Right kidney (tissue), 1 donor: ENCODE measurements at regions not wholly inside any gene's neighbourhood (a gene's known extent, or its start where the extent isn't known, plus 50 kb on each side); places are given as distances from the start of the nearest gene placed in this dataset.
"Not testable (repeated sequence)": the region's sequence is repeated elsewhere in the genome, so short reads cannot be mapped to it uniquely, and the experiment has no call there.

ENCODE experiments used
- DNase-seq: peaks from one replicate; pipeline ENCODE4 v3.0.0-alpha.2; 2016

DNA sequence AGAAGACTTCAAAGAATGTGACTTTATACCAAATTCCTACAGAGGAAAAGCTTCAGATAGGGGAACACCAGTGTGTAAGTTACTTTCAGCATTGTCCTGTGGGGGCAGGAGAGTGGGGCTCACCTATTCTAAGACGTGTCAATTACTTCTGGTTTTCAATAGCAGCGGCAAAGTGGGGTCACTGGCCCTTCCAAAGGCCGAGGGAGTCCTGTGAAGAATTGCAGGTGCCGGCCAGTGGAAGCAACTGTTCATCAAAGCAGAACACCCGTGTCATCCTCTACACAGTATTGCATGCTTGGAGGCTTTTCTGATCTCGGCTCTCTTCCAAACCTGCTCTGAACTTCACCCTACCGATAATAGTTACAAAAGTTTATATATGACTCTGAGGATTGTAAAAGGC, 1176.5 kb upstream of the TMEFF2 start:
- DNase-seq: no peak

DNA sequence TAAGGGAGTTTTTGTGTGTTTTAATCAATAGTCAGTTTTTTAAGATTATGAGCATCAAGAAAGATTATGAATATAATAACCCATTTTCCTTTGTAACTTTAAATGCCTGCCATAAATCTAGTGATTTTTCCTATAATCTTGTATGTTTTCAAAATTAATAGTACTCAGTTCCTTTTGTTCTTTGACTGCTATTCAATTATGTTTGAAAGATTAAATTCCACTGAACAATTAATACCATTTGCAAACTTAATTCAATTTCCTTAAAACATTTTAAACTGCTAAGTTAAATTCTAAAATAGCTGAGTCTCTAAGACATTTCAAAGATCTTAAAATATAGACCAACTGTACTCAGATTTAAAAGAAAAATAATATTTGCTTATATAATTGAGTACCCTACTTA, 1173.9 kb upstream of the TMEFF2 start:
- DNase-seq: no peak

DNA sequence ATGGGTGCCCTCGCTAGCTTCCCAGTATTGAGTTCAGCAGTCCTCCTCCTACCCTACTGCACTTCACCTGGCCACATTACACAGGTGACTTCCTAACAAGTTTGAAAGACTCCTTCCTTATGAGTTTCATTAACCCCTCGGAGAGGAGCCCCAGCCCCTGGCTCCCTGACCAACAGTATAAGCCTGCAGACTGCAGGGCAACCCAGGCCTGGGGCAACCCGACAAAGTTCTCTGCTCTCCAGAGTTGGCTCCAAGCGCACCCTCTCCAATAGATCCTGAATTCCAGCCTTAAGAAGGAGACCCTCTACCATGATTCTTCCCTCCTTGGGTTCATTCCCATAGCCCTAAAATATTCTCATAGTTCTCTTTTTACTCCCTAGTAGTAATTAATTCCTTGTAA, 1162.8 kb upstream of the TMEFF2 start:
- no peak for DNase-seq

DNA sequence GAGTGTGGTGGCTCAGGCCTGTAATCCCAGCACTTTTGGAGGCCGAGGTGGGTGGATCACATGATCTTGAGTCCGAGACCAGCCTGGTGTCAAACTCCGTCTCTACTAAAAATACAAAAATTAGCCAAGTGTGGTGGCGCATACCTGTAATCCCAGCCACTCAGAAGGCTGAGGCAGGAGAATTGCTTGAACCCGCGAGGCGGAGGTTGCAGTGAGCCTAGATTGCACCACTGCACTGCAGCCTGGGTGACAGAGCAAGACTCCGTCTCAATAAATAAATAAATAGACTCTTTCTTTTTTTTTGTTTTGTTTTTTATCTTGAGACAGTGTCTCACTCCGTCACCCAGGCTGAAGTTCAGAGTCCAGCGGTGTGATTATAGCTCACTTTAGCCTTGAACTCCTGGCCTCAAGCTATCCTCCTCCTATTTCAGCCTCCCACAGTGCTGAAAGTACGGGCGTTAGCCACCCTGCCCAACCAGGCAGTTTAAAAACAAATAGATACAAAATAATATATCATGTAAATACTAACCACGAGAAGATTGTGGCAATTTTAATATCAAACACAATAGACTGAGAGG, 1158.0 kb upstream of the TMEFF2 start:
- not testable (repeated sequence) for DNase-seq

DNA sequence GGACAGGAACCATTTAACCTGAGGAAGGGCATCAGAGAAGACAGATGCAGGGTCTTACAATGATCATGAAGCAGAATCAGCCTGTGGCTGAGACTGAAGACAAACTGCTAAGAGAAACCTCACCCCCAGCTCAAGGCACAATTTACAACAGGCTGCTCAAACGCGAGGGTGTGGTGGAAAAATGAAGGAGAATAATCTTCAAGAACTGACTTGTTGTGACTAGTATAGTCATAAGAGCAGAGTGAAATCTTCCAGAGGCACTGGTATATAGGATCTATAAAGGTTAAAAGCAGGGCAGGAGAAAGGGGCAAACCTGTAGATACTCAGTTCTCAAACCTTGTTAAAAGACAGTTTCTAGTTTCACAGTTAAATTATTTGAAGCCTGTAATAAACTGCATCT, 1155.8 kb upstream of the TMEFF2 start:
- no peak for DNase-seq

DNA sequence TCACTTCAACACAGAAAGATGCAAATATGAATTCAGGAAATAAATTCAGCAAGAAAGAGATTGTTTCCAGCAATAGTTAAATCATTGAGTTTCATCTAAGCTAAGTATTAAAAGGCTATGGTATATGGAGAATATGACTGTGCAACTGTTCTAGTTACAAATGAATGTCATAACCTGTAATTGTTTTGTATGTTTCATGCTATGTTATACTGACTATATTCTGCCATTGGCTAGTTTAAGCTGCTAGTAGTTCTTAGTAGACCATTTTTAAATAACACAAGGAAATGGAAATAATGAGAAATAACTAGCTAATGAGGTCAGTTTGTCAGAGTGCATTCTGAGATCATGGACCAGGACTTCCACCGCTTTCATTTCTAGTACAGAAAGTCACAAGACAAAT, 1154.9 kb upstream of the TMEFF2 start:
- no peak for DNase-seq

DNA sequence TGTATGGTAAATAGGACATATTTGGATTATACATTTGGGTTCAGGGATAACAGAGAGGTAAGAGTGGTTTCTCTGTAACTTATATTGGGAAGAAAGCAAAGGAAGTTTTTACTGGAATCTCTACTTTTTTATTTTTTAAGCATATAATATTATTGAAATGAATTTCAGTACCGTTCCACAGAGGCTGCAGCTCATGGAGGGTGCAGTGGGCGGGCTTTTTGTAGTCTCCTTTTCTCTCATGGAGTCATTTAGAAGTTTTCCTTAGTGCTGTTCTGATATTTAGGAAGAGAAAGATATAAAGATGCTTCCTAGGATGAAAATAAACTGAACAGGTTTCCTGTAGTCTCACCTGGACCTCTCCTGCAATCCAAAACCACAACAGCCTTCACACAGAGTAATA, 1153.3 kb upstream of the TMEFF2 start:
- no peak for DNase-seq

DNA sequence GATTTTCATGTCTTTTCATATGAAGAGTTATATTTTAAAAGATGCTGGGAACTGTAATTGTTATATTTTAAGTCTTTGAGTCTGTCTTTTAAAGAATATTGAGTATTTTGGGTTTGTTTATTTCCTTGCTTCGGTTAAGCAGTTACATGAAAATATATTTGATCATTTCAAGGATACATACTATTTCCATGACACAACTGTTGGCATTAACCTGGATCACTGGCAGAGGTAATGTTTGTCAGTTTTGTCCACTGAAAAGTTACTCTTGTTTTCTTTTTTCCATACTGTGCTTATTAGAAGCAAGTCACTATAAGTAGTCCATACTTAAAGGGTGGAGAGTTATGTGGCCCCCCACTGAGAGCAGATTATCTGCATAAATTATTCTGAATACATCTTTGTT, 1142.0 kb upstream of the TMEFF2 start:
- DNase-seq: no peak

DNA sequence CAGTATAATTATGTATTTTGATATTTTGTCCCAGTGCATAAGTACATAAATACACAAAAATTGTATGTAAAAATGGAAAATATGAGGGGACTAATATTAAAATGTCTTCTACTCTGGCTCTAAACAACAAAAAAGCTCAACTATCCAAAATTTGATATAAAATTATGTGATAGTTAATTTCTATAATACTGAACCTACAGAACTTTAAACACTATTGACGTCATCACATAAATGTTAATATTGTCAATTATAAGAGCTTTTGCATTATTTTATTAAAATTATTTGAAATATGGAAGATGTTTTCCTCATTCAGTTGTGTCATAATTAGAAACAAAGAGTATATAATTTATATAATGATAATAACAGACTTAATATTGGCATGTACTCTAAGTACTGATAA, 1139.7 kb upstream of the TMEFF2 start:
- no peak for DNase-seq

DNA sequence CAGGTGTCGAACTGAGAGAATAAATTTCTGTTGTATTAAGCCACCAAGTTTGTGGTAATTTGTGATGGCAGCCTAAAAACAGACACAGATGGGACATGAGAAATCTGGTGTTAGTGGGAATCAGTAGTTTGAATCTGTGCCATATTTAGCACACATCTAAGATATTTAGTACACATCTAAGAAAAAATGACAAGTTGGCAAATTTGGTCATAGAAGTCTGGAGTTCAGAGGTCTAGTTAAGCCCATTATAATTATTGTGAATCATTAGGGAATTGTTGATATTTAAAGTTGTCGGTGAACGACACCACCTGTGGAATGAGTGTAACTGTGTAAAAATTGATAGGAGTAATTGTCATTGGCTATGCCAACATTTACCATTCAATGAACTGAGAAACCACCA, 1138.8 kb upstream of the TMEFF2 start:
- no peak for DNase-seq

DNA sequence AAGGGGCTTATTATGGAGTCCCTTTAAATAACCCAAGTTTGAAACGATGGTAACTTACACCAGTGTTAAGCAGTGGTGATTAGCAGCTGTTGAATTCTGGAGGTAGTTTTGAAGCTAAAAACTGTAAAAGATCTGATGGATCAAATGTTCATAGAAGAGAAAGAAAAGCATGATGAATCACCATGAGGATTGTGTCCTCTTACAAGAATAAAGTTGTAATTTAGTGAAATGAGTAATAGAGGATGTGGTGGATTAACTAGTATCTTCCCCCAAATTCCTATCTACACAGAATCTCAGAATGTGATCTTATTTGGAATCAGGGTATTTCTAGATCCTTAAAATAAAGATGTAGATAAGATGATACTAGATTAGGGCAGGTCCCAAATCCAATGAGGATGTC, 1138.2 kb upstream of the TMEFF2 start:
- no peak for DNase-seq

DNA sequence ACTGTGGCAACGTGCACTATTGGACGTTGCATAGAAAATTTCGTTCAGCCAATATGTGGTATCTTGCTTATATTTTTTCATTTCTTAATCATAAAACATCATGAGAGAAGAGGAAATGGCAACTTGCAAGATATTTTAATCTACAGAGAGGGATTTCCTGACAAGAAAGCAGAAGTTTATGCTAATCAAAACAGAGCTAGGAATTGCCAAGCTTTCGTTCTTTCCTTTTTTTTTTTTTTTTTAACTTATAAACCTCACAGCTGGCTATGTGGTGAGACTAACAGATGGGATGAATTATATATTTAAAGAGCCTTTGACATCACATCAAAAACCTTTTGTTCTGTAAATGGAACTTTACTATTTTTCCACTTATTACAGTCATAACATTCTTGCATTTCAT, 1136.9 kb upstream of the TMEFF2 start:
- DNase-seq: no peak

DNA sequence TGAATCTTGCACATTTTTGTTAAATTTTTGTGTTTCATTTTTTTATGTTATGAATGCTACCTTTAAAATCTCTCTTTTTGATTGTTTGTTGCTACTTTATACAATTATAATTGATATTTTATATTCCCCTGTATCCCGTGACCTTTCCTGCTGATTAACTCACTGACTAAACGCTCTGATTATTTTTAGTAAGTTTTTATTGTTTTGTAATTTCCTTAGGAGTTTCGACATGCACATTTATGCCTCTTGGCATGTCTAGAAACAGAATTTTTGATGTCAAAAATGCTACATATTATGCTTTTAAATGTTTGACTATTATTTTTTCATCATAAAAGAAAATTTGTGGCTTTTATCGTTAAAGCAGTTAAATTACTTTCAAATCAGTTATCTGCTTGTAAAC, 1131.6 kb upstream of the TMEFF2 start:
- DNase-seq: no peak

DNA sequence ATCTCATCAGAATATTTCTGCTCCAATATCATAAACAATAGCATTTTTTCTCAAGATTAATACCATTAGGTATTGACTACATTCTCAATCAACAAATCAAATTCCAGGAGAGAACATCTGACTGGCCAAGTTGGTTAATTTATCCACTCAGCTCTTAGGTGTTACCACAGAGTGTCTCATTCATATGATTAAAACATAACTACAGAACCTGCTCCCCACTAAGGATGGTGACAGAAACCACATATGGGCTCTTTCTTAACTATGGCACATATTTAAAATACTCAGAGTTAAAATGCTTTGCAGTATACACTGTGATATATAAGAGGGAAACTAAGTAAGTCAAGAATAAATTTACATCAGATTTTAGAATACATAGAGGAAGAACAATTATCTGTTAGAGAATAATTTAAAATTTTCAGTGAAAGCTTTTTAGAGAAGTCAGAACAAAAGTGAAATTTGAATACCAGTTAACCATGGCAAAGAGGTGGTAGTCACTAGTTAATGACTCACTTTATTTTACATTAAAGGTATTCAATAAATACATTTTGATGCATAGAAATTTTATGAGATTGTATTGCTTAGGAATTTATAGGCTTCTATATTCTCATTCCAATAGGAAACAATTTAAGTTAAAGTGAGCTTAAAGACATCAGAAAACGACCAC, 1120.8 kb upstream of the TMEFF2 start:
- no peak for DNase-seq

DNA sequence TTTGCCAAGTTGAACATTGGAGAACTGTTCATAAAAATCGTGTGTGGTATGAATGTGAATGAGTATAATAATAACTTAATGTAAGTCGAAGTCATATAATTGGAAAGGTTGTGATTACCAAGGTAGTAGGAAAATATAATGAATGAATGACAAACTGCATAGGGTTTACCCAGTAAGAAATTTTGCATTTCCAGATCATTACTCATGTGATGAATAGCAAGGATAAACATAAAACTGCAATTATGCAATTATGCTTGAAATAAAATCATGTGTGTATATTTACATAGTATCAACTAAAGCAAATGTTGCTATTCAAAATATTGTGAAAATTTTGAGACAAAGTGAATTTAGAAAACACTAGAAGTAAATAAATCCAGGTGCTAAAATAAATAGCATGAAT, 1108.7 kb upstream of the TMEFF2 start:
- DNase-seq: no peak

DNA sequence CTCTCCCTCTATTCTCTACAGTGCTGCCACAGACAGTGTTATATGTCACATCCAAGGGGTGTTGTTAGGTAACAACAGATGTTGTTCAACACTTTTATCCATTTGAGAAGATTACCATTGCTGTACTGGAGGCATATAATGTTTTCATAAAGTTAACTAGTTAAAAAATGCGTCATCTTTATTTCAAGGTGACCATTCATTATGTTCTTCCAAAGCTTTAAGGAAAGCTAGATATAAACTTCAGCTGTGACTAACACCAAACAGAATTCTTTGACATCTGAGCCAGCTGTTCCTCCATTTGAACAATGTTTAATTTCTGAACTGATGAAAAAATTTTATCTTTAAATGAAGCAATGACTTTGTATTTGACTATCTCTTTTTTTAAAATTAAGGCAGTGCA, 1099.6 kb upstream of the TMEFF2 start:
- no peak for DNase-seq

DNA sequence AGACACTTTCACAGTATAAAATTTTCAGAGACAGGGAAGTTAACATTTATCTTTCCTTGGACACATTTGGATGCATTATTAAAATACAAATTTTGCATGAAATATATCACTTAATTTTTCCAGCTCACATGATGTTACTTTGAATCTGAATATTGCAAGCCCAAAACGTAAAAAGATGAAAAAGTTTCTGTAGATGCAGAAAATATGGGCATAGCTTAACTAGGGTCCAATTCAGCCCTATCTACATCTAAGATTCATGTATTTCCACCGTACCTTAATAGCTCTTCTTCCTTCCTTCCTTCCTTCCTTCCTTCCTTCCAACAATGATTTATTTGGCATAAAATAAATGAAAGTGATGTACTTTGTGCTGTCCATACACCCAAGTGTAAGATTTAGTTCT, 1084.6 kb upstream of the TMEFF2 start:
- no peak for DNase-seq

DNA sequence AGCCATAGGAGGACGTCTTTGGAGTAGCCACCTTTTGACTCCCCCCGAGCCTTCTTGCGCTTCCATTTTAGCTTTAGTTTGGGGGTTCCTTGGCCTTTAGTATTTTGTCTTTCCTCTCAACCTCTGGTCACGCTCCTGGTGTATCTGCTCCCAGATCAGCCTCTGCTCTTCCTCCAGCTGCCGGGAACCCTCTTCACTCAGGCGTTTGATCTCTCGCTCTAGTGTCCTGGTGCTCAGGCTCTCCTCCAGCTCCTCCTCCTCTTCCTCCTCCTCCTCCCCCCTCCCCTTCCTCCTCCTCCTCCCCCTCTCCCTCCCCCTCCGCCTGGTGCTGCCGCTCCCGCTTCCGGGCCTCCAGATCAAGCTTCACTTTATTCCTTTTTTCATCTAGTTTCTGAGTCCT, 1082.3 kb upstream of the TMEFF2 start:
- no peak for DNase-seq

DNA sequence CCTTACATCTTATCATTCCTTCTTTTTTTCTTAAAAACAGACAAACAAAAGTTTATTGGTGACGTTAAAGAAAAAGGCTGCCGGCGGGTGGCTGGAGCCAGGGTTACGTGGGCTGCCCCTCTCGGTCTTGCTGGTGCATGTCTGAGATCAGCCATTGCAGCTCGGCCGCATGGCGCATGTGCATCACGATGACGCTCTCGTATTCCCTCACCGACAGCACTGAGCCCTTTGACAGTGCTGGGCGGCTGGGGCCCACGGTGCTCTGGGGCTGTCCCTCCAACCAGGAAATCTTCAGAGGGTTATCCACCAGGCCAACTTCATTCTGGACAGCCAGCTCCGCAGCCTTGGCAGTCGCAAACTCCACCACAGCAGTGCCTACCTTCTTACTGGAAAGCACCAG, 1081.8 kb upstream of the TMEFF2 start:
- DNase-seq: no peak

DNA sequence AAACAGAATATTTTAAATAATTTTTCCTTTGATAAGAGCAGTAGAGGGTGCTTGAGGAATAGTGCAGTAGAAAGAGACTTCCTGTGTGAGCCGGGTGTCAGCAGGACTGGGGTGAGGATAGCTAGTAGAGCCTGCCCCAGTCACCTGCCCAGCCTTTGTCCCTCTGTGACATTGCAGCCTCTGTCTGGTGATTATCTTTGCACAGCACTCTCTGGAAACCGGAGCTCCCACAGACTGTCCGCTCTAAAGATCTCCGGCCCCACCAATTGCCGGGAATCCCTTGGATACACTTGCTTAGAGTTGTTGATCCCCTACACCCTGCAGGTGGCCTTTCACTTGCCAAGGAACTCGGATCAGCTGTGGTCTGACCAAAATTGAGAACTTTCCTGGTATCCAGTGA, 1081.3 kb upstream of the TMEFF2 start:
- DNase-seq: no peak

DNA sequence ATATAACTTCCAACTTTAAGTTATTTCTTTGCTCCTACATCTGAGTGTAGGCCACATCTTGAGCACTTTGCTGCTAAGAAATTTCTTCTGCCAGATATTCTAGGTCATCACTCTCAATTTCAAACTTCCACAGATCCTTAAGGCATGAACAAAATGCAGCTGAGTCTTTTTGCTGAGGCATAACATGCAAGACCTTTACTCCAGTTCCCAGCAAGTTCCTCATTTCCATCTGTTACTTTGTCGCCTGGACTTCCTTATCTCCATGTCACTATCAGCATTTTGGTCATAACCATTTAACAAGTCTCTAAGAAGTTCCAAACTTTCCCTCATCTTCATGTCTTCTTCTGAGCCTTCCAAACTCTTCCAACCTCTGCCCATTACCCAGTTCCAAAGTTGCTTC, 1077.3 kb upstream of the TMEFF2 start:
- DNase-seq: no peak

DNA sequence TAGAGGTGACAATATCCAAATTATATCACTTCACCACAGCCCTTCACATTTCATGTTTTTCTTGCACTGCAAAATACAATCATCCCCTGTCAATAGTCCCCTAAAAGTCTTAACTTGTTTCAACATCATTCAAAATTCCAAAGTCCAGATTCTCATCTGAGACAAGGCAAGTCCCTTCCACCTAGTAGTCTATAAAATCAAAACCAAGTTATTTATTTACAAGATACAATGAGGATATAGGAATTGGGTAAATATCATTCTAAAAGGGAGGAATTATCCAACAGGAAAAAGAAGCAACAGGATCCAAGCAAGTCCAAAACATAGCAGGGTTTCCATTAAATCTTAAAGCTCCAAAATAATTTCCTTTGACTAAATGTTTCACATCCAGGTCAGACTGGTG, 1076.1 kb upstream of the TMEFF2 start:
- no peak for DNase-seq

DNA sequence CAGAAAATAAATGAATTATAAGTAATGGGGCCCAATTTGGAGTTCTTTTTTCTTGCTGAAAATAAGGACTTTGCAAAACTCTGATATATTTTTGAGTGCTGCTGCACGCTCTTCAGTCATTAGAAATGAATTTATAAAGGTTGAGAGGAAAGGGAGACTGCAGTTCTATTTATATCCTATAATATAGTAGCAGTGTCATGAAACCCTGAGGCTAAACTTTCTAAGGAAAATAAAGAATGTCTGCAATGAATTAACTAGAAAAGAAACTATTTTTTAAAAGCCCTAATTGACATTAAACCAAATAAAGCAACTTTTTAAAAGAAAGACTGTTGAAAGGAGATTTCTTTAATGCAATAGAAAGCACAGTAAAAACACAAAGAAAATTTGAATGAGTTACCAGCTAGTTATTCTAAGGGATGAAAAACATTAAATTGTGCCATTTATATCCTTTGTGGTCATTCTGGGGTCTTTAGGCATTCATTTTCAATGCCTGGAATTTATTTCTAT, 1072.8 kb upstream of the TMEFF2 start:
- no peak for DNase-seq

DNA sequence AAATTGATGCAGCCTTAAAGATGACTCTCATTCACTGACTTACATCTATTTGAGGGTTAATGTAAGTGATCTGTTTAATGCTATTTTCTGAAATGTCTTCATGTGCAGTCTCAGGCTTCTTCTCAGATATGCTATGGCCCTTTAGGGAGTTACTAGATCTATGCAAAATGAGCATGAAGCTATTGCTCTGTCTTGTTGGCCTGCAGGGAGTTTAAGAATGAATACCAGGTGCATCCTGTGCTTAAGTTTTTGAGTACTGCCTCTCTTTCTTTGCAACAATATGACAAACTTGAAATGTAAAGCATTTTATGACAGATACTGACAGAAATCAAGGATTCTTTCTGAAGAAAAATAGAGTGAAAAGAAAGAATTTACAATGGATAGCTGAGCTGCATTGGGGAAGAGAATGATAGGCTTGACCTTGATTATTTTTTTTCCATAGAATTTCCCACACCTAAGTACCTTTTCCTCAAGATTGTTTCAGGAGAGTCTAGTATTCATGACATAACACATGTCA, 1058.3 kb upstream of the TMEFF2 start:
- DNase-seq: no peak

DNA sequence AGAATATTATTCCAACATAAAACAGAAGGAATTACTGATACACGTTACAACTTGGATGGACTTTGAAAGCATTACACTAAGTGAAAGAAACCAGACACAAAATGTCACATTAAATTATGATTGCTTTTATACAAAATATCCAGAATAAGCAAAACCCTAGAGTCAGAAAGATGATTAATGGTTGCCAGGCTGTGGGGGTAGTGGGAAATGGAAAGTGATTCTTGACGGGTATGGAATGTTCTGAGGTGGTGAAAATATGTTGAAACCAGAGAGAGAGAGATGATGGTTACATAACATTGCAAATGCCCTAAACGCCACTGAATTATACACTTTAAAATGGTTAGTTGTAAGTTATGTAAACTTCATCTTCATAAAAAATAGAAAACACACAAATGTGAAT, 1057.2 kb upstream of the TMEFF2 start:
- no peak for DNase-seq
